HG02970 (cell line): ENCODE measurements at regions not wholly inside any gene's neighbourhood (a gene's known extent, or its start where the extent isn't known, plus 50 kb on each side); places are given as distances from the start of the nearest gene placed in this dataset.

Experiments used
- ATAC-seq: cut with Tn5 transposase; IDR thresholded peaks from one replicate; pipeline ENCODE4 v1.9.1; 2021; ENCODE audit warnings: mild to moderate bottlenecking, moderate library complexity, moderate number of reproducible peaks; ENCODE audit not compliant: unreplicated experiment, low FRiP score

DNA sequence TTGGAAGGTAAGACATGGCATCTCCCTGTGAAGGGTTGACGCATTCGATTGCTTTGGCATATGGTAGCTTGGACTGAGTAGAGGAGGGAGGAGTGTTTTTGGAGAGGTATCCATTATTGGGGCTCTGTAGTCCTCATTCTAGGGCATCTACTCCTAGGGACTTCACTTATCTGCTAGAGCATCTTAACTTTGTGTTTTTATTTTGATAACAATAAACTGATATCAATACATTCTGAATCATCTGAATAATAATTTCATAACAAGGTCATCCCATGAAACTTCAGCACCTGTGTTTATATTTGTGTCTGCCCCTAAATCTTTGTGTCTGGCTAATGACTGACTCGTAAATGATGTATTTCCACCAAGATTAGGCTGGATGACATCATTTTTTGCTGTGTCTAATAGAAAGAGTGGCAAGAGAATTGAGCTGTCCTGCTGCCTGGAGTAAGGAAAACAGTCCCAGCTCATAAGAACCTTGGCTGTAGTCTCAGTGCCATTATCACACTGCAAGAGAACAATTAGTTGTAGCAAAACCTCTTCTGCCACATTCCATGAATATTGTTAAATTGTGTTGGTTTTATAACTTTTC lies 288.5 kb downstream of the PRL start:
- no peak for ATAC-seq

DNA sequence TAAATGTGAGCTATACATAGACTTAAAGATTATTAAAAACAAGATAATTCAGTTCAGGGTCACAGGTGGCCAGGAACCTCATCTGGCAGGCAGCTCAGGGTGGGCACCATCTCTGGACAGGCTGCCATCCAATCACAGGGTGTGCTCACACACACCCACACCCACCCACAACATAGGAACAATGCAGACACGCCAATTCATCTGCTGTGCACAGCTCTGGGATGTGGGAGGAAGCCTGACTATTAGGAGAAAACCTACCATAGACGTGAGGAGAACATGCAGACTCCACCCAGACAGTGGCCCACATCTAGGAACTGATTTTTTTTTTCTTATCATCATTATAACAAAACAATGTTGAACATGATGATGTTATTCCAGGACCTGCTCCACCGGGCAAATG lies 286.7 kb downstream of the PRL start:
- ATAC-seq: no peak

DNA sequence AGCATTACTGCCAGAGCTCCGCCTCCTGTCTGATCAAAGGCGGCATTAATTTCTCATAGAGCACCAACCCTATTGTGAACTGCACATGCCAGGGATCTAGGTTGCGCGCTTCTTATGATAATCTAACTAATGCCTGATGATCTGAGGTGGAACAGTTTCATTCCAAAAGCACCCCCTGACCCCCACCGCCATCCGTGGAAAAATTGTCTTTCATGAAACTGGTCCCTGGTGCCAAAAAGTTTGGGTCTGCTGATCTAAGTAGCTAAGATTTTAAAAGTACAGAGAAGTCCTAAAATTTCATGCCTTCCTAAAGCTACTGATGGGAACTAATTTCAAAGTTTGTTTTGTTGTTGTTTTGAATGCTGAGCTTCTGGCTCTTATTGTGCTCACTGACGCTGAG lies 281.6 kb downstream of the PRL start:
- no peak for ATAC-seq

DNA sequence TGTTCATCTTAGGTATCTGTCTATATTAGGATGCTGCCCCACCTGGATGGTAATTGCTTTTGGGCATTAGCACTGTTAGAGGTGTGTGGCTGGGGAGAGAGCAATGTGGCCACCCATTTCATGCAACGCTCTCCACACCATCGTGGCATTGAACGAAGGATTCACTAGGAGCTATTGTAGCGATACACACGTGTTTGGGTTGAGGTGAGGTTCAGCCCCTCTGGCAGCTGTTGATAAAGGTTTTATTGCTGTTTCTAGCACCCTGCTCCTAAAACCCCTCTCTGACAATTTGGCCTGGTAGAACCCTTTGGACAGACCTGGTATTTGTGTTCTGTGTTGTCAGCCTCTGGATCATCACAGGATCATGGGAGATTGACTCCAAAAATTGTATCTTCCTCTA lies 280.9 kb downstream of the PRL start:
- no peak for ATAC-seq

DNA sequence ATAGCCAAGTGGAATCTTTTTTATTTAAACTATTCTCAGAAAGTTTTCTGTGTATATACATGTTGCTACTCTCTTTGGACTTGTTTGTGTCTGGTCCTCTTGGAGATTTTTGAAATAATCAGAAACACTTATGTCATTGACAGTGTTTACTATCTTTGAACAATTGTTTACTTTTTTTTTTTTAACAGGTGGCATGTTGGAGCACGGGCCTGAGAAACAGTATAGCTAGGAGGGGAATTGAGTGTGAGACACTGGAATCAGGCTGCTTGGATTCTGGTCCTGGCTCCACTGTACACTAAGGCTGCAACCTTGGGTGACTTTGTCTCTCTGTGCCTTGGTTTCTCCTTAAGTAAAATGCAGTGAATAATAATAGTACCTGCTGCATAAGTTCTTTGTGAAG lies 279.6 kb downstream of the PRL start:
- ATAC-seq: no peak

DNA sequence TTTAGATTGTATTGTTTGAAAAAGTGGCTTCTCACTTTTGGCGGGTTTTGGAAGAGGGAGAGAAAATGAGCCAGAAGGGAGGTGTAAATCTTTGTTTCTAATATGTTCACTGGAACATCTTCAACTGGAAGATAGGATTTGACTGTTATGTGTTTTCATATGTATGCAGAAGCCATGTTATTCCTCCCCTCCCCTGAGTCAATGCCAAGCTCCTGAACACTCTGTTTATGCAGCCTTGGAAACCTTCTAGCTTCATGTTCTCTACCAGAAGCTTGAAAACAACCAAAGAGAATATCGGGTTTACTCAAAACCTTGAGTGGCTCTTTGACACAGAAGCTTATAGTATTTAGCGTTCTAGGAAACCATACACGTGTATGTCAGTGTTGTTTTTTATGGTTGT lies 279.1 kb downstream of the PRL start:
- ATAC-seq: no peak

DNA sequence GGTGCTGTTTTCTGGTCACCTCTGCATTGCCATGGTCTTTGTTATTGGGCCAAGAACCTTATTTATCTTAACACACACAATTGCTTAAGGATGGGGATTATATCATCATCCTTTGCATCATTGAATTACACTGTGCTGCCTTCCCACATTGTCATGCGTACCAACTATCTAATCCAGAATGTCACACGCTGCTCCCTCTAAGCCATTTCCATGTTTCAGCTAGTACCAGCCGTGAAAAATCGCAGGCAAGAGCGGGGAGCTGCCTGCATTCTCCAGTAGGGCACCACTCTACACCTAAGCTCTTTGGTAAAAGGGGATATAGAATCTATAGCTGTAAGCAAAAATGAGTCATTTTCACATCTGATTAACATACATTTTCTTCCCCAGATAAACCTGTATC lies 277.0 kb downstream of the PRL start:
- ATAC-seq: no peak

DNA sequence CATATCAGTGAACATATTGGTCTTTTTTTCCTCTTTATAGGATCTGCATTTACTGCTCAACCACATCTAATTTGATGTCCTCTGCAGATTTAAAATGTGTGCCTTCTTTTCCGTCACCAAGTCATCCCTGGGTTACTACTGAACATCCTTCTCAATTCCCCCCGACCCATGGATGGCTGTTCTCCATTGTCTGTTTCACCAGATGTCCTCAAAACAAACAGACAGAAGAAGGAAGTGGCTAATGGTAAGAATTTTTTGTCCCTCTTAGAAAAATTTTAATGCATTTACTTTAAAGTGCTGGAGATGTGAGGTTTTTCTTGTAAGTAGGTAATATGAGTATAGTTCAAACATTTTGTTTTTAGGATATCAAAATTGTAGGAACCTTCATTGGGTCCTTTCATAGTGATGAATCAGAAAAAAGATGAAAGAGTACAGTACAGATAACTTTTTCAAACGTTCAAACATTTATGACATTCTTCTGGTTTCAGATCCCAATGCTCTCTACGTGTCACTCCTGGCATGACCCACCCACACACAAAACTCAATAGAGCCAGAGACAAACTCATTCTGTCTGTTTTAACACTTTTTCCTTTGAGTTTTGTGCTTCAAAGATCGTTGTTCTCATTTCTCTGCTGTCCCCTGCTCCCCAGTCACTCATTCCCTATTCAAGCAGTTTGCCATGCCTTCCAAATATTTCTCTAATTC lies 276.4 kb downstream of the PRL start:
- no peak for ATAC-seq

DNA sequence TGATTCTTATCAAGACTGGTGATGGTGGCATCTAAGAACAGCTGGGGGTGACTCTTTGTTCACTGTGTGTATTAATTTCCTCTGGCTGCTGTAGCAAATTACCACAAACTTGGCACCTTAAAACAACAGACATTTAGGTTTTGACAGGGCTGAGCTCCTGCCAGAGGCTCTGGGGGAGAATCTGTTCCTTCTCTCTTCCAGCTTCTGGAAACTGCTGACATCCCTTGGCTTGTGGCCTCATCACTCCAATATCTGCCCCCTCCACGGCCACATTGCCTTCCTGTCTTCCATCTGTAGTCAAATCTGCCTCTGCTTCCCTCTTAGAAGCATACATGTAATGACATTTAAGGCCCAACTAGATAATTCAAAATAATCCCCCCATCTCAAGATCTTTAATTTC lies 274.9 kb downstream of the PRL start:
- ATAC-seq: no peak

DNA sequence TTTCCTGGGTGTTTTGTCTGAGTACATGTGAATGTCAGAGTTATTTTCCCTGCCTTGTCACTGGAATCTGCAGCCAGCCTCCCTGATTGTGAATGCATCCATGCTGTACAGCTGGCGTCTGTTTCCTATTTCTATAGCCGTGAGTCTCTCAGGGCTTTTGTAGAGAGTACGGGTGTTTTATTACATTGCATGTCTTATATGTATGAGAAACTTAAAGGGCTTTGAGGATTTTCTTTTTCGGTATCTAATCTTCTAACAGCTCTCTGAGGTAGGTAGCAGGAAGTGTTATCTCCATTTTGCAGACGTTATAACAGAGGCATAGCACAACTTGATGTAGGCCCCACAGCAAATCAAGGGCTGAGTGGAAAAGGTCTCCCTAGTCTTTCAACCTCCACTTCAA lies 272.9 kb downstream of the PRL start:
- ATAC-seq: no peak

DNA sequence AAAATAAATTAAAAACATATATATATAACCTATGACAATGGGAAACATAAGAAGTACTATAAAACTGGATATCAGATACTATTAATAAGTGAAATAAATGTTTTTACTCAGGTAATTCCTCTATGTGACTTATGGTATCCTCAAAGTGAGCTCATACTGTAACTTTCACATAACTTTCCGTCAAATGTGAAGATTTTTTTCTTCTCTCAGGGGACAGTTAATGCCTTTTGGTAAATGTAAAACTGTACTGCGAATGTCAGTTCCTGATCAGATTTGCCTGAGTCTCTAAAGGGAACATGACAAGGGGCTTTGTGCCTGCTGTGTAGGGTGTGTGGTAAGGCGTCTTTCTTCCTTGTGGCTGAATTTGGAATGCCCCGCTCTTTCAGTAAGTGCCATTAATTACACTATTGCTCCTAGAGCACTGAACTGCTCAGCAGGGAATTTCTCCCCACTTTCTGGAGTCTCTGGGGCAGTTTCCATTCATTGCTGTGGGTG lies 271.8 kb downstream of the PRL start:
- no peak for ATAC-seq

DNA sequence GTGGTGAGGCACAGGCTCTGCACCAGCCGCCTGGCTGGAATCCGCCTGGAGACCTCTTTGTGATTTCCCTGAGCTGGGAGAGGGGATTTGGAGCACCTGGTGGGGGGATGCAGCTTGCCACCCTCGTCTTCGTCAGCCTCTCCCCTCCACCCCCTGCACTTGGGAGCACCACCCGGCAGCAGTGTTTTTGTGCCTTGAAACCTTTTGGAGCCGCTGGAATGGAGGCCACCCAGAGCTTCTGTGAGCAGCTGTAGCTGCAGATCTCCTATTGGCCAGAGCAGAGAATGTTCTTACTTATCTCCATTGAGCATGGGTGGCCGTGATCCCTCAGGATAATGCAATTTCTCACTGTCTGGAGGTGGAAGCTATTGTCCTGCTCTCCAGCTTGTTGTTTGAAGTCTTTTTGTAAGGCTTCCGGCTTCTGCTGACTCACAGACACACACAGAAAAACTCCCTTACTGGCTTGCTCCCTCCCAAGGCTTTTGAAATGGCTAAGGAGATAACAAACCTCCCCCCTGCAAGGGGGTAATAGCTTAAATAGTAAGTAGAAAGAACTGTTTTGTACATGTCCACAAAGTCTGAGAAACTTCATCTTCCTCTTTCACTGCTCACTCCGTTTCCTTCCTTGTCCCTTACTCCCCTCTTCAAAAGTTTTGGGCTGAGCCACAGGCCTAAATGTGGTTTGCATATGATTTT lies 271.2 kb downstream of the PRL start:
- no peak for ATAC-seq

DNA sequence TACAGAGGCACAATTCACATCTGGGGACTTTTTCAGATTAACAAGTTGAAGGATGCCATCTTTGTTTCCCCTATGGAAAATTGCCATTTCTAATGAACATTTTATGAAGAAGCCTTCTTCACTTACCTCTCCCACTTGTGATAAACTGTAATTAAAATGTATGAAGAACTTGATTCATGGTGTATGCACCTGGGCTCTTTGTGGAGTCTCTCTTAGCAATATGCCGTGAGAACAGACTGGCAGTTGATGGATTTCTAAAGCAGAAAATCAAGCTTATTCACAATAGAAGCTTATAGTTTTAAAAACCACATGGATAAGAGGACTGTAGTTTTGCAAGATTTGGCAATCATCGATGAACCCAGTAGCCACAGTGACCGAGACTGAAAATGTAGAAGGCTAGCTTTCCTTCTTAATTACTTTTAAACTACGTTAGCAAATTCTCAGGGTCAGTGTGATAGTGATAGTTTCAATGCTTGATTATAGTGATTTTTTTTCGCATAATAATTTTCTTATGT lies 270.6 kb downstream of the PRL start:
- no peak for ATAC-seq

DNA sequence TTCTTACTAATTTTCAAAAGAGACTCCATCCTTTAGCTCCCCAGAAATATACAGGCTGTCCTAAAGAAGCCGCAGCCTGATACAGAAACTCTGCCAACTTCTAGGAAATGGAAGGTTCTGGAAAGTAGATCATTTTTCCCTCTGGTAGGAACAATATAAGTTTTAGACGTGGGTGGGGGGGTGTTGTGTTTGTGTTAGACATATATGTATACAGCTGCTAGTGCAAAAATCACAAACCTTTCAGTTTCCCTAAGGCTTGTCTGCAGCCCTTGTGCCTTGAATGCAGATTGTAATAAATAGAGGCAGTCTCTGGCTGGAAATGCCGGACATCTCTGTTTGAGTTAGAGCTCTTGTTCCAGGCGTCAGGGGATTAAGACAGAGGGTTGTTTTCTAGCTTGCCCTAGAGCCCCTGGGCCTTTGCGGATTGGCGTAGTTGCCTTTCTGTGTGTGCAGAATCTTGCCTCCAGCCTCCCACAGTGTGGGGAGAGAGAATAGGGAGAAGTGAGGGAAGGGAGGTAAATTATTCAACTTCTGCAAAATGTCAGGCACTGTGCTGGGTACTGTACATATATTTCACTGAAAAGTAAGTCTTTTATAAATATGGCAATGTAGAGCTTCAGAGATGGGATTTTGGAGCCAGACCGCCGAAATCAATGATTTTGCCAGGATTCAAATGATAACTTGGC lies 269.7 kb downstream of the PRL start:
- no peak for ATAC-seq

DNA sequence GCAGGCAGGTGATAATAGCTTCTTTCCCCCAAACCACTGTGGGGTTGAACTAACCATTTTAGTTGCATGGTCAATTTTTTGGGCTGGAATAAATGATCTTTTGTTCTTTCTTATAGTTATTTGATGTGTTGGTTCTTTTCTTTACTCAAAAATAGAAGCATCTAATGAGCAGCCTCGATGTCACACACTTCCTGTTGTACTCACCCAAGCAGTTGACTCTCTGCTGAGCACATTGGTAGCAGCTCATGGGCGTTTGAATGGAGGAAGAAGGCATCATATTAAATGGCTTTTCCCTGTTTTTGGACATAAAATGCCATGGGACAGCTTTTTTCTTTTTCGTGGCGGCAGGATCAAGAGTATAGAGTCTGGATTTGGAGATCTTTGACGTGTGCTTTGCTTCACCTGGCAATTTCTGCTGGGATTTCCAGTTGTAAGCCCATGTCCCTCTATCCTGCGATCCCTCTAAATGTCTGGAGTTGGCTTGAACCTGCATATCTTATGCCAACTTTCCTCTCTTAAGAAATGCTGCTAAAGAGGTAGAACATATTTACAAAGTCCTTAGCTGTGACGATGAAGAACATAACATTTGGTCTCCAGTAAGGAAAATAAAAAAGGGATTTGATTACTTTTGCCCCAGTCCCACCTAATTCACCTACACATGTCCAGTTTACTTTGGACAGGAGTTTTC lies 268.3 kb downstream of the PRL start:
- no peak for ATAC-seq

DNA sequence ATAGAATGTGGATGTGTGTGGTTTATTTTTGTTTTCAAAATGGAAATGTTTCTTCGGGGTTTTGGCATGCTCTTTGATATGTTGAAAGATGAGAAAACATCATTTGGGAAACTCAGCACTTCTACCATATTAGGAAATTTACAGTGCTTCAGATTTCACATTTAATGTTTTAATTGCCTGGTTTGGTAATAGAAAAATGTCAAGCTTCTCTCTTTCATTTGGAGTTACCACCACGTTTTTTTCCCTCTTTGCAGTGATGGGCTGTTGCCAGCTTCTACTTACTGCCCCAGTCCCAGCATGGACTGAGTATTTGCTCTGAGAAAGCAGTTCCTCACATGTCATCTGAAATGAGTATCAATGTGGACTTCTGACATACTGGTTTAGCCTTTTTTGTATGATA lies 267.7 kb downstream of the PRL start:
- ATAC-seq: no peak

DNA sequence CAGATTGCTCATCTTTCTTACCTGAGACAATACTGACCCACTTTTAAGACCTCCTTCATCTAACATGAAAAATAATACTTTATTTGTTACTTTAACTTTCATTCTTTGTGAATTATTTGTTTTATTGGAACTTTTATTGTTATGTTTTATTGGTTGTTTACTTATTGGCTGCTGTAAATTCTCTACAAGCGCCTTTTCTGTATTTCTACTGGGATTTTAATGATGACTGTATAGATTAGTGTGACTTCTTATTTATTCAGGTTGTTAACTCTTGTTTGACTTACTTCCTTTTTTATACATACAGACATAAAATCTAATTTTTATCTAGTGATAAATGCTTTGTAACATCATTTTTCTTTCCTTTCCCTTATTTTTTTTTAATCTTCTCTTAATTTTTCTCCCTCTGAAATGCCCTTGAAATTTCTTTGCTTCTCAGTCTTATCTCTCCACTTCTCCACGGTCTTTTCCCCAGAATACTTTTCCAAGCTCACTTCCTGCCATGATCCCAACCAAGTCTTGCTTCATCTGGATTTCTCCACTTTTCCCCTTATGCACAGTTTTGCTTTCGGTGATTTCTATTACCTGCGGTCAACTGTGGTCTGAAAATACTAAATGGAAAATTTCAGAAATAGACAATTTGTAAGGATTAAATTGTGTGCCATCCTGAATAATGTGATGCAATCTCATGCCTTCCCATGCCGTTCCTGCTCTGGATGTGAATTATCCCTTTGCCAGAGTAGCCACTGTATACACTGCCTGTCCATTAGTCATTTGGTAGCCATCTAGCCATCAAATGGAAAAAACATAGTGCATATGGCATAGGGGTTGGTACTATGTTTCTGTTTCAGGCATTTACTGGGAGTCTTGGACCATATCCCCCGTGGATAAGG lies 265.9 kb downstream of the PRL start:
- ATAC-seq: no peak

DNA sequence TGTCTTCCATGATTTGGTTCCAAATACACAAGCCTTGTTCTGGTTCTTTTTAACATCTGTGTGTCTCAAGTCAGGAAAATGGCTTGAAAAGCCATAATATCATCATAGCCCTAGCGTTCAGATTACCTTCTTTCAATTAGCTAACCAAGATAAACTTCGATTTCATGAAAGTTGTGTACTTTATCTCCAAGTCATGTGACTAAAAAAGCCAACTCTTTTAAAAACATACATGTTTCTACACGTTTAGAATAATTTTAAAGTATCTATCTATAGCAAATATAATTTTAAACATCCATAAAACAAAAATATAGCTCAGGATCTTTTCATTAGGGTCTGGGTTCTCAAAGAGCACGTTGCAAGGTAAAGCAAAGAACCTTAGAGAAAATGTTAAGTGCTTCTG lies 261.1 kb downstream of the PRL start:
- ATAC-seq: no peak

DNA sequence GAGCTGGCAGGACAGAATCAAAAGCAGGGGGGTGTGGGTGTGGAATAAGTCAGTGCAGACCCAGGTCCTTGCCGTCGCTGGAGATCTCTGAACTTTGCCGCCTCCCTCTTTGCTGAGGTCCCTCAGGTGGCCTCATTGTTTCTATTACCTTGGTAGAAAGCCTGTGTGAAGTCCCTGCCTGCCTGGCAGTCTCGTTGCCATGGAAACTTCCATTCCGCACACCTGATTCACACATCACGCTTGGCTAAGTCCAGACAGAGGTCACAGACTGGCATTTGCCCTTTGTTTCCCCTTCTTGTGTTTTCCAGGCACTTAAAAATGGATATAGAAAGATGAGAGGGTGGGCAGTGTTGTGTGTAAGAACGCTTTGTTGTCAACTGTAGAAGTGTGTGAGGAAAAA lies 260.6 kb downstream of the PRL start:
- ATAC-seq: no peak

DNA sequence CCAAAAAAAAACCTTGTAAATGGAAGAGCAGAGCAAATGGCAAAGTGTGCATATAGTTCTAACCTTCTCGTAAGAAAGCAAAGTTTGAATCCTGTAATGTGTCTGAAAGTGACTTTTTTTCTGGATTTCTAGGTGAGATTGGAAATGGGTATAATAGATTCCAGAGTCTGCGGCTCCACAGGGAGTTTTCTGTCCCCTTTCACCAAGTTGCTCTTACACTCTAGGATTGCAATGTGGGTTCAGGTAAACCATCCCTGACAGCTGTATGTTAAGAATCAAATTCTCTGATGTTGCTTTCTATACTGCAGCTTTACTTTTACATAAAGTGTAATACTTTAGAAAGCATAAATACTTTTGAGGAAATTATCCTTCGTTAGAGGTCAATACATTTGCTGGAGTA lies 260.1 kb downstream of the PRL start:
- no peak for ATAC-seq
